ENCODE measurements at regions not wholly inside any gene's neighbourhood (a gene's known extent, or its start where the extent isn't known, plus 50 kb on each side); places are given as distances from the start of the nearest gene placed in this dataset.

DNA sequence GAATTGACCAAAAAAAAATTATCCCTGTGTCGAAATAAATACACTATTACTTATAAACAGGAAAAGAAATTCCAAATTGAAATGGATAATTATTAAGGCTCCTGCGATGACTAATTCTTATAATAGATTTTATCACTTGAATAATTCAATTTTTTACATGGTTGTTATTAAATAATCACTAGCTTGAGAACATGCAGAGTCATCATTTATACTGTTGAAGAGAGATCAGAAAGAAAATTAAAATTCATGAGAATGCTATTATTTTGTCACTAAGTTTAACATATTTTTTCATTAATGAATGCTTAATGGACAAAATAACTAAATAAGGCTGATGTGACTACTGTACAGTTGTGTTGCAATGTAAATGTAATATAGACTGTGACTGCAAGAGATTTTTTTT lies 1011.3 kb upstream of the C9orf72 start (continued):
- TF ChIP-seq ZNF202 (tag by site-specific recombination; IDR thresholded peaks at IDR 0.05; ENCODE audit: borderline replicate concordance) = no peak

DNA sequence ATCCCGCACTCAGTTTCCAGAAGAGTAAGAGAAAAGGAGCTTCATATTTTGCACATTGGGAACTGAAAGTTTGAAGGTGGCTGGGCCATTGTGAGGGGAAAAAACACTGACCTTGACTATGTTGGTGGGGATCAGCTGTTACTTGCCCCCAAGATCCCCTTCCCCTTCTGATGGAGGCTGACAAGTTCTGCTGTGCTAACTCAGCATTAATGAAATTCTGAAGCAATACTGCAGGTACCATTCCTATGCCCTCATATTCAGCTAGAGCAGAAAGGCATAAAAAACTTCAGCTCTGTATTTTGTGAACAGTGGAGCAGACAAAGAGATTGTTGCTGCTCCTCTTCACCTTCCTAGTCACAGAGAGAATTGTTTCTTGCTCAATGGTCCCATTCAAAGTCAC lies 1013.8 kb upstream of the C9orf72 start:
- no peak overlapping the region for H3K27ac ChIP-seq (ENCODE audit: extremely low read depth, low read depth, low read length)
- CTCF ChIA-PET = no interaction called here
- no peaks in the 10 kb centered on the region for H3K36me3 ChIP-seq (ENCODE audit: control insufficient read depth in 2 of 2, insufficient read depth in 1 of 2, low read length in 2 of 2)
- no peaks in the 10 kb centered on the region for H3K4me1 ChIP-seq (ENCODE audit: control insufficient read depth, insufficient read depth, low read length)
- H3K4me3 ChIP-seq (ENCODE audit: low read depth, low read length) = no peak overlapping the region
- TF ChIP-seq ZNF18 (tag by site-specific recombination; IDR thresholded peaks at IDR 0.05) (no peak), ZNF248 (tag by site-specific recombination; IDR thresholded peaks at IDR 0.05) (no peak), ZNF596 (tag by site-specific recombination; IDR thresholded peaks at IDR 0.05) (no peak), ZNF2 (tag by site-specific recombination; IDR thresholded peaks at IDR 0.05) (no peak), TSHZ1 (tag by site-specific recombination; IDR thresholded peaks at IDR 0.05; ENCODE audit: borderline replicate concordance) (no peak), ZNF549 (tag by site-specific recombination; IDR thresholded peaks at IDR 0.05) (no peak)
- TF ChIP-seq, protein P1, sequence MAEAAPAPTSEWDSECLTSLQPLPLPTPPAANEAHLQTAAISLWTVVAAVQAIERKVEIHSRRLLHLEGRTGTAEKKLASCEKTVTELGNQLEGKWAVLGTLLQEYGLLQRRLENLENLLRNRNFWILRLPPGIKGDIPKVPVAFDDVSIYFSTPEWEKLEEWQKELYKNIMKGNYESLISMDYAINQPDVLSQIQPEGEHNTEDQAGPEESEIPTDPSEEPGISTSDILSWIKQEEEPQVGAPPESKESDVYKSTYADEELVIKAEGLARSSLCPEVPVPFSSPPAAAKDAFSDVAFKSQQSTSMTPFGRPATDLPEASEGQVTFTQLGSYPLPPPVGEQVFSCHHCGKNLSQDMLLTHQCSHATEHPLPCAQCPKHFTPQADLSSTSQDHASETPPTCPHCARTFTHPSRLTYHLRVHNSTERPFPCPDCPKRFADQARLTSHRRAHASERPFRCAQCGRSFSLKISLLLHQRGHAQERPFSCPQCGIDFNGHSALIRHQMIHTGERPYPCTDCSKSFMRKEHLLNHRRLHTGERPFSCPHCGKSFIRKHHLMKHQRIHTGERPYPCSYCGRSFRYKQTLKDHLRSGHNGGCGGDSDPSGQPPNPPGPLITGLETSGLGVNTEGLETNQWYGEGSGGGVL (tag by site-specific recombination; IDR thresholded peaks at IDR 0.05) = no peak
- POLR2A ChIA-PET = no interaction called here
- H3K9me3 ChIP-seq (ENCODE audit: control insufficient read depth, insufficient read depth, low read depth, low read length) = no peaks in the 10 kb centered on the region

GRCh38 chr9:28598408-28598807 lies 1025.1 kb upstream of the C9orf72 start:
- Histone ChIP-seq H3K27ac (ENCODE audit: extremely low read depth, low read depth, low read length) (no peak overlapping the region), H3K36me3 (ENCODE audit: control insufficient read depth in 2 of 2, insufficient read depth in 1 of 2, low read length in 2 of 2) (no peaks in the 10 kb centered on the region), H3K9me3 (ENCODE audit: control insufficient read depth, insufficient read depth, low read depth, low read length) (no peaks in the 10 kb centered on the region), H3K4me3 (ENCODE audit: low read depth, low read length) (no peak overlapping the region), H3K4me1 (ENCODE audit: control insufficient read depth, insufficient read depth, low read length) (no peaks in the 10 kb centered on the region)
- CTCF ChIA-PET = no interaction called here
- TF ChIP-seq ZNF785 (tag by site-specific recombination; IDR thresholded peaks at IDR 0.05) (no peak), ATF2 (tag by site-specific recombination; IDR thresholded peaks at IDR 0.05; ENCODE audit: low read depth) (no peak), FEZF1 (tag by site-specific recombination; IDR thresholded peaks at IDR 0.05) (no peak), ZNF513 (tag by site-specific recombination; IDR thresholded peaks at IDR 0.05) (no peak), ZNF404 (tag by site-specific recombination; IDR thresholded peaks at IDR 0.05) (no peak), ZNF549 (tag by site-specific recombination; IDR thresholded peaks at IDR 0.05) (no peak), ZNF624 (tag by site-specific recombination; IDR thresholded peaks at IDR 0.05) (no peak), ZEB2 (tag by site-specific recombination; IDR thresholded peaks at IDR 0.05) (no peak), KLF16 (tag by site-specific recombination; IDR thresholded peaks at IDR 0.05) (no peak), OVOL3 (tag by site-specific recombination; IDR thresholded peaks at IDR 0.05) (no peak), ZNF157 (tag by site-specific recombination; IDR thresholded peaks at IDR 0.05) (no peak), ZNF214 (tag by site-specific recombination; IDR thresholded peaks at IDR 0.05; ENCODE audit: borderline replicate concordance) (no peak), EGR2 (tag by site-specific recombination; IDR thresholded peaks at IDR 0.05; ENCODE audit: low read depth) (no peak), ZNF560 (tag by site-specific recombination; IDR thresholded peaks at IDR 0.05; ENCODE audit: borderline replicate concordance) (no peak), ZNF701 (tag by site-specific recombination; IDR thresholded peaks at IDR 0.05) (no peak), ZNF416 (tag by site-specific recombination; IDR thresholded peaks at IDR 0.05) (no peak)
- POLR2A ChIA-PET = no interaction called here

Measured in HEK293 (cell line).